CD14-positive monocyte (primary cell): ENCODE measurements at regions not wholly inside any gene's neighbourhood (a gene's known extent, or its start where the extent isn't known, plus 50 kb on each side); places are given as distances from the start of the nearest gene placed in this dataset.

Source experiments
- DNase-seq, 3 donors: peaks; one replicate each; pipeline ENCODE4 v3.0.0-alpha.2; 2011 to 2022
- H2AFZ ChIP-seq: 2 replicates; pipeline ENCODE4 v1.6.0; 2012; ENCODE audit warnings: mild to moderate bottlenecking, low read depth, low read length, inconsistent platforms; ENCODE audit not compliant: insufficient read depth, poor library complexity, severe bottlenecking
- H3K27ac ChIP-seq, 2 donors: 1 replicate in 1 of 2; 2 replicates in 1 of 2; pipeline ENCODE4 v1.5.1; 2012 to 2013; ENCODE audit warnings: low read length in 2 of 2, control low read depth in 1 of 2, inconsistent platforms in 1 of 2, low read depth in 1 of 2, mild to moderate bottlenecking in 1 of 2
- H3K27me3 ChIP-seq, 2 donors: one replicate each; pipeline versions ENCODE4 v1.6.0 to v1.6.1; 2011 to 2013; ENCODE audit warnings: low read length in 2 of 2; ENCODE audit not compliant: control insufficient read depth in 2 of 2, insufficient read depth in 2 of 2
- H3K36me3 ChIP-seq, 2 donors: replicated peaks in 1 of 2; 1 replicate in 1 of 2; 2 replicates in 1 of 2; pipeline versions ENCODE4 v1.5.1 to v1.6.1; 2012 to 2013; ENCODE audit warnings: low read length in 2 of 2, control low read depth in 1 of 2, inconsistent platforms in 1 of 2, mild to moderate bottlenecking in 1 of 2; ENCODE audit not compliant: insufficient read depth in 2 of 2, control insufficient read depth in 1 of 2
- H3K4me1 ChIP-seq, 2 donors: 1 replicate in 1 of 2; 2 replicates in 1 of 2; pipeline versions ENCODE4 v1.5.1 to v1.6.1; 2012 to 2013; ENCODE audit warnings: low read length in 2 of 2, control low read depth in 1 of 2, inconsistent platforms in 1 of 2, mild to moderate bottlenecking in 1 of 2, moderate library complexity in 1 of 2; ENCODE audit not compliant: insufficient read depth in 2 of 2, control insufficient read depth in 1 of 2
- H3K4me2 ChIP-seq: replicated peaks from 2 replicates; pipeline ENCODE3; 2012; ENCODE audit warnings: low read length, moderate library complexity, mild to moderate bottlenecking; ENCODE audit not compliant: poor library complexity, severe bottlenecking; ENCODE audit errors: extremely low read depth
- H3K4me3 ChIP-seq, 3 experiments: fragments of 200-600 bp in 1 of 3; sonication (generic) in 1 of 3; replicated peaks in 1 of 3; 1 replicate in 2 of 3; 2 replicates in 1 of 3; pipeline ENCODE4 v1.5.1; 2011 to 2013; ENCODE audit warnings: low read length in 3 of 3, mild to moderate bottlenecking in 3 of 3, control low read depth in 2 of 3, low read depth in 2 of 3, inconsistent platforms in 1 of 3, moderate library complexity in 1 of 3
- H3K79me2 ChIP-seq: 2 replicates; pipeline ENCODE4 v1.6.0; 2012; ENCODE audit warnings: mild to moderate bottlenecking, control low read depth, inconsistent platforms, low read length, moderate library complexity; ENCODE audit not compliant: insufficient read depth
- H3K9ac ChIP-seq: 2 replicates; pipeline ENCODE4 v1.6.0; 2017; ENCODE audit warnings: low read length, mild to moderate bottlenecking; ENCODE audit not compliant: insufficient read depth, poor library complexity, severe bottlenecking
- H3K9me3 ChIP-seq, 2 donors: replicated peaks in 1 of 2; 1 replicate in 1 of 2; 2 replicates in 1 of 2; pipeline versions ENCODE4 v1.5.1 to v1.6.1; 2012 to 2013; ENCODE audit warnings: low read length in 2 of 2, control low read depth in 1 of 2; ENCODE audit not compliant: control insufficient read depth in 1 of 2, insufficient read depth in 1 of 2
- H4K20me1 ChIP-seq: 2 replicates; pipeline ENCODE4 v1.6.0; 2012; ENCODE audit warnings: mild to moderate bottlenecking, low read length, control low read depth, moderate library complexity; ENCODE audit not compliant: insufficient read depth
- H3K27ac Mint-ChIP-seq, 7 donors: one replicate each; pipeline ENCODE4 v1.8.0; 2020; ENCODE audit warnings: mild to moderate bottlenecking in 7 of 7, mixed read lengths in 7 of 7, moderate library complexity in 6 of 7, inconsistent platforms in 2 of 7
- H3K27me3 Mint-ChIP-seq, 3 donors: one replicate each; pipeline ENCODE4 v1.8.0; 2021 to 2022; ENCODE audit warnings: low read depth in 3 of 3, mild to moderate bottlenecking in 3 of 3, mixed read lengths in 3 of 3, moderate library complexity in 3 of 3, inconsistent platforms in 1 of 3
- H3K36me3 Mint-ChIP-seq, 2 donors: one replicate each; pipeline ENCODE4 v1.8.0; 2020; ENCODE audit warnings: mixed read lengths in 2 of 2, inconsistent platforms in 1 of 2, mild to moderate bottlenecking in 1 of 2
- H3K4me1 Mint-ChIP-seq: one replicate; pipeline ENCODE4 v1.8.0; 2020; ENCODE audit warnings: mild to moderate bottlenecking, mixed read lengths
- H3K4me3 Mint-ChIP-seq, 2 donors: one replicate each; pipeline ENCODE4 v1.8.0; 2020; ENCODE audit warnings: mild to moderate bottlenecking in 2 of 2, mixed read lengths in 2 of 2, moderate library complexity in 1 of 2
- H3K9me3 Mint-ChIP-seq, 7 donors: one replicate each; pipeline ENCODE4 v1.8.0; 2020 to 2022; ENCODE audit warnings: mixed read lengths in 7 of 7, mild to moderate bottlenecking in 6 of 7, moderate library complexity in 6 of 7, inconsistent platforms in 2 of 7
- CTCF ChIP-seq: fragments of 200-600 bp; IDR thresholded peaks from one replicate; pipeline ENCODE4 v1.8.0; 2022; ENCODE audit warnings: antibody characterized with exemption, mild to moderate bottlenecking
- WGBS: methylation state at CpG from one replicate; pipeline ENCODE4 v1.1.5; 2013; ENCODE audit warnings: missing lambda C conversion rate; ENCODE audit not compliant: insufficient coverage; 5-methylcytosine and 5-hydroxymethylcytosine counted together
- intact Hi-C, 2 donors: fragments of 100-400 bp; cut with micrococcal nuclease; formaldehyde crosslinking; loops; one replicate each; pipeline versions ENCODE4 v1.15.0 to v1.15.1; 2023

GRCh38 chr4:28432348-28433025, 1571.8 kb downstream of the STIM2 start:
- no peaks in the 10 kb centered on the region for H3K4me1 Mint-ChIP-seq
- Histone ChIP-seq H4K20me1 (no peaks in the 10 kb centered on the region), H3K4me1 (no peaks in the 10 kb centered on the region), H3K27ac (no peak overlapping the region), H2AFZ (no peak overlapping the region), H3K27me3 (no peaks in the 10 kb centered on the region), H3K79me2 (no peaks in the 10 kb centered on the region), H3K36me3 (no peaks in the 10 kb centered on the region), H3K4me2 (no peak overlapping the region), H3K9me3 (peaks cover 0 to 11% of the 10 kb centered on the region in 2 donors), H3K9ac (no peak overlapping the region), H3K4me3 (no peak overlapping the region)
- H3K27ac Mint-ChIP-seq = no peak overlapping the region
- WGBS = 79% methylated on average over 6 of the region's 7 CpGs
- no peak for DNase-seq
- no peaks in the 10 kb centered on the region for H3K36me3 Mint-ChIP-seq
- no peaks in the 10 kb centered on the region for H3K27me3 Mint-ChIP-seq
- TF ChIP-seq CTCF = no peak
- no peak overlapping the region for H3K4me3 Mint-ChIP-seq
- H3K9me3 Mint-ChIP-seq = peaks cover 0 to 2% (median 0%) of the 10 kb centered on the region in 7 donors
- intact Hi-C loops = no loop called here

GRCh38 chr4:28435314-28435713, 1574.7 kb downstream of the STIM2 start:
- H3K79me2 ChIP-seq = no peaks in the 10 kb centered on the region
- H2AFZ ChIP-seq = no peak overlapping the region
- DNase-seq = no peak
- no peaks in the 10 kb centered on the region for H3K27me3 Mint-ChIP-seq
- H3K27ac ChIP-seq = no peak overlapping the region
- H3K4me2 ChIP-seq = no peak overlapping the region
- TF ChIP-seq CTCF = no peak
- intact Hi-C loops = no loop called here
- H3K27me3 ChIP-seq = no peaks in the 10 kb centered on the region
- no peak overlapping the region for H3K9ac ChIP-seq
- H3K27ac Mint-ChIP-seq = no peak overlapping the region
- WGBS = no CpG with 5 or more reads among the region's 2 CpGs
- no peaks in the 10 kb centered on the region for H3K36me3 Mint-ChIP-seq
- H3K4me1 ChIP-seq = no peaks in the 10 kb centered on the region
- H3K9me3 ChIP-seq = peaks cover 0 to 11% of the 10 kb centered on the region in 2 donors
- H3K4me3 Mint-ChIP-seq = no peak overlapping the region
- H3K4me1 Mint-ChIP-seq = no peaks in the 10 kb centered on the region
- H3K9me3 Mint-ChIP-seq = peaks cover 0 to 5% (median 0%) of the 10 kb centered on the region in 7 donors
- no peak overlapping the region for H3K4me3 ChIP-seq
- no peaks in the 10 kb centered on the region for H4K20me1 ChIP-seq
- no peaks in the 10 kb centered on the region for H3K36me3 ChIP-seq
